WTC11 (cell line): ENCODE measurements at regions not wholly inside any gene's neighbourhood (a gene's known extent, or its start where the extent isn't known, plus 50 kb on each side); places are given as distances from the start of the nearest gene placed in this dataset.

Experiments used
- ATAC-seq: fragments of 200-7000 bp; cut with Tn5 transposase; 2 replicates; pipeline ENCODE4 v1.10.0; 2021; ENCODE audit warnings: mild to moderate bottlenecking, moderate library complexity
- CTCF ChIA-PET: fragments of 300-600 bp; sonication (Branson Sonifier 250); formaldehyde crosslinking; loops from one replicate; lab custom pipeline; 2021; ENCODE audit warnings: antibody characterized with exemption; lab: Charles Lee
- POLR2A ChIA-PET: fragments of 350-600 bp; sonication (Branson Sonifier 250); formaldehyde crosslinking; loops from one replicate; lab custom pipeline; 2021; ENCODE audit warnings: antibody characterized with exemption; lab: Charles Lee
- DNase-seq: peaks from one replicate; pipeline ENCODE4 v3.0.0; 2021; ENCODE audit warnings: low spot score
- H3K27ac Mint-ChIP-seq: 2 replicates; pipeline ENCODE4 v1.8.0; 2021; ENCODE audit warnings: mixed read lengths
- H3K27me3 Mint-ChIP-seq: 2 replicates; pipeline ENCODE4 v1.8.0; 2021; ENCODE audit warnings: low read depth, mild to moderate bottlenecking, moderate library complexity, mixed read lengths
- H3K36me3 Mint-ChIP-seq: 2 replicates; pipeline ENCODE4 v1.8.0; 2021; ENCODE audit warnings: mixed read lengths
- H3K4me1 Mint-ChIP-seq: 2 replicates; pipeline ENCODE4 v1.8.0; 2022; ENCODE audit warnings: mixed read lengths
- H3K4me3 Mint-ChIP-seq: 2 replicates; pipeline ENCODE4 v1.8.0; 2021; ENCODE audit warnings: mild to moderate bottlenecking, moderate library complexity, mixed read lengths
- H3K9me3 Mint-ChIP-seq: 2 replicates; pipeline ENCODE4 v1.8.0; 2021; ENCODE audit warnings: mixed read lengths
- CBFB ChIP-seq: sonication (generic); formaldehyde crosslinking; IDR thresholded peaks from 2 replicates; pipeline ENCODE4 v1.8.1; 2022; ENCODE audit warnings: mild to moderate bottlenecking, low read depth, missing genetic modification reagents
- CREB1 ChIP-seq: sonication (generic); formaldehyde crosslinking; IDR thresholded peaks from 2 replicates; pipeline ENCODE4 v1.8.0; 2023; ENCODE audit warnings: mild to moderate bottlenecking, missing genetic modification reagents
- ESRRA ChIP-seq: sonication (generic); formaldehyde crosslinking; IDR thresholded peaks from 2 replicates; pipeline ENCODE4 v1.8.1; 2022; ENCODE audit warnings: mild to moderate bottlenecking, missing genetic modification reagents, borderline replicate concordance
- ETV6 ChIP-seq: sonication (generic); formaldehyde crosslinking; IDR thresholded peaks from 2 replicates; pipeline ENCODE4 v1.8.1; 2022; ENCODE audit warnings: mild to moderate bottlenecking, missing genetic modification reagents
- FOXJ3 ChIP-seq: sonication (generic); formaldehyde crosslinking; IDR thresholded peaks from 2 replicates; pipeline ENCODE4 v1.9.0; 2021; ENCODE audit warnings: missing genetic modification reagents, mild to moderate bottlenecking, borderline replicate concordance
- JAZF1 ChIP-seq: fragments of 250-450 bp; sonication (Bioruptor Pico); IDR thresholded peaks from 2 replicates; pipeline ENCODE4 v1.9.0; 2021; ENCODE audit warnings: moderate library complexity, mild to moderate bottlenecking, inconsistent platforms
- MXD4 ChIP-seq: fragments of 250-450 bp; sonication (Bioruptor Pico); IDR thresholded peaks from 2 replicates; pipeline ENCODE4 v1.8.0; 2021; ENCODE audit warnings: mild to moderate bottlenecking, moderate library complexity, borderline replicate concordance
- NFATC4 ChIP-seq: fragments of 250-450 bp; sonication (Bioruptor Pico); IDR thresholded peaks from 2 replicates; pipeline ENCODE4 v1.9.0; 2021; ENCODE audit warnings: mild to moderate bottlenecking
- NFE2L1 ChIP-seq: sonication (generic); formaldehyde crosslinking; IDR thresholded peaks from 2 replicates; pipeline ENCODE4 v1.8.1; 2023; ENCODE audit warnings: missing genetic modification reagents
- OVOL2 ChIP-seq: fragments of 250-450 bp; sonication (Bioruptor Pico); IDR thresholded peaks from 2 replicates; pipeline ENCODE4 v1.9.0; 2021; ENCODE audit warnings: mild to moderate bottlenecking, borderline replicate concordance
- PRRX2 ChIP-seq: fragments of 250-450 bp; sonication (Bioruptor Pico); IDR thresholded peaks from 2 replicates; pipeline ENCODE4 v1.8.0; 2021; ENCODE audit warnings: mild to moderate bottlenecking
- SOX15 ChIP-seq: fragments of 250-450 bp; sonication (Bioruptor Pico); IDR thresholded peaks from 2 replicates; pipeline ENCODE4 v1.9.0; 2021; ENCODE audit warnings: mild to moderate bottlenecking
- SP1 ChIP-seq: sonication (generic); formaldehyde crosslinking; conservative IDR thresholded peaks from 2 replicates; pipeline ENCODE4 v1.8.1; 2022; ENCODE audit warnings: missing genetic modification reagents
- TEAD1 ChIP-seq: sonication (generic); formaldehyde crosslinking; IDR thresholded peaks from 2 replicates; pipeline ENCODE4 v1.8.0; 2022; ENCODE audit warnings: mild to moderate bottlenecking, missing genetic modification reagents
- ZNF232 ChIP-seq: sonication (generic); formaldehyde crosslinking; IDR thresholded peaks from 2 replicates; pipeline ENCODE4 v1.8.0; 2022; ENCODE audit warnings: mild to moderate bottlenecking, missing genetic modification reagents
- ZNF317 ChIP-seq: sonication (generic); formaldehyde crosslinking; IDR thresholded peaks from 2 replicates; pipeline ENCODE4 v1.8.1; 2023; ENCODE audit warnings: low read depth, mild to moderate bottlenecking, moderate library complexity, missing genetic modification reagents, borderline replicate concordance
- ZNF396 ChIP-seq: fragments of 250-450 bp; sonication (Bioruptor Pico); IDR thresholded peaks from 2 replicates; pipeline ENCODE4 v1.8.0; 2021; ENCODE audit warnings: mild to moderate bottlenecking, moderate library complexity, borderline replicate concordance
- ZNF416 ChIP-seq: fragments of 250-450 bp; sonication (Bioruptor Pico); IDR thresholded peaks from 2 replicates; pipeline ENCODE4 v1.9.0; 2021; ENCODE audit warnings: mild to moderate bottlenecking, inconsistent platforms
- ZNF671 ChIP-seq: fragments of 250-450 bp; sonication (Bioruptor Pico); IDR thresholded peaks from 2 replicates; pipeline ENCODE4 v1.8.0; 2021; ENCODE audit warnings: mild to moderate bottlenecking
- TF ChIP-seq, protein P1 (sequence below): fragments of 250-450 bp; sonication (Bioruptor Pico); IDR thresholded peaks from 2 replicates; pipeline ENCODE4 v1.9.0; 2021; ENCODE audit warnings: moderate library complexity, mild to moderate bottlenecking, inconsistent platforms, borderline replicate concordance
- TF ChIP-seq, protein P2 (sequence below): sonication (generic); formaldehyde crosslinking; IDR thresholded peaks from 2 replicates; pipeline ENCODE4 v1.8.0; 2022; ENCODE audit warnings: mild to moderate bottlenecking, missing genetic modification reagents
- TF ChIP-seq, protein P3 (sequence below): sonication (generic); formaldehyde crosslinking; IDR thresholded peaks from 2 replicates; pipeline ENCODE4 v1.8.0; 2022; ENCODE audit warnings: mild to moderate bottlenecking, missing genetic modification reagents
- TF ChIP-seq, protein P4 (sequence below): sonication (generic); formaldehyde crosslinking; conservative IDR thresholded peaks from 2 replicates; pipeline ENCODE4 v1.8.1; 2023; ENCODE audit warnings: mild to moderate bottlenecking, low read depth, missing genetic modification reagents, moderate library complexity
- TF ChIP-seq, protein P5 (sequence below): sonication (generic); formaldehyde crosslinking; IDR thresholded peaks from 2 replicates; pipeline ENCODE4 v1.8.1; 2023; ENCODE audit warnings: mild to moderate bottlenecking, missing genetic modification reagents, moderate library complexity
- TF ChIP-seq, protein P6 (sequence below): fragments of 250-450 bp; sonication (Bioruptor Pico); IDR thresholded peaks from 2 replicates; pipeline ENCODE4 v1.9.0; 2021; ENCODE audit warnings: mild to moderate bottlenecking, borderline replicate concordance

DNA sequence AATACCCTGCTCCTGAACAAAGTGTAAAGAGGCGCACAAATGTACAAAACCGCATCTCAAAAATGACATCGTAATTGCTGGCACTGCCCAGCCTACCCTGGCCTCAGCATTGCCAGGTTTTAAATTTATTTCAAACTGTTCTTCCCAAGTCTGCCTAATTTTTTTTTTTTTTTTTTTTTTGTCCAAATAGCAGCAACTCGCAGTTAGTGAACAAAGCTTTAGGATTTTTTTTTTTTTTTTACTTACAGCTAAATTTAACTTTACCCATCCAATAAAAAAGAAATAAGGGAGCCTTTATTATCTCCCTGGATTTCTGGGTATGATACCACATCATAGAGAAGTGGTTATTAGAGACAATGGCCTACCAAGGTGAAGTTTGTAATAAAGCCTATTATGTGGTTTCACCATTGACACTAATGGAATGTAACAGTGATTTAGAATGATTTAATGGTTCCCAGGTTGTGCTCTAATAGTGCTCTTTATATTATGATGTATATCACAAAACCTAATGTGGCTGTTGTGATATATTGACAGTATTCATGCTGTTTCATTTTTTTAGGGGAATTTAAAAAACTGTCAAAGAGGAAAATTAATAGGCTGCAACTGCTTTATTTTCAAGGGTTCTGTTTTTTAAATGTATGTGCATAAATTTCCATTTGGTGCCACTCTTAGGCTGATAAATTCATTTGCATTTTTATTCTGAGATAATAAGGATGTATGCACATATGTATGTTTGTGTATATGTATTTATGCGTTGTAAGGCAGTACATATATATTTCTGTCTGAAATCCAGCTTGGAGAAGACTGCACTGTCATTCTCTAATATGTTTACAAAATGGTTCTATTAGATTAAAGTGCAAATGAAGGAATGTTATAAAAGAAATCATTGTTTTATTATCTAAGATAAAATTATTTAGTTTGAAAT lies 309.0 kb downstream of the TFEC start:
- Mint-ChIP-seq H3K9me3 (no peaks in the 10 kb centered on the region), H3K4me1 (peaks cover 15% of the 10 kb centered on the region), H3K4me3 (no peak overlapping the region), H3K36me3 (no peaks in the 10 kb centered on the region), H3K27me3 (no peaks in the 10 kb centered on the region)
- no peak for ATAC-seq
- POLR2A ChIA-PET, result interaction anchor here (0.6 kb wide), 3 partner anchors 15 to 464 kb away, joined by 3 to 4 read pairs (median 4); no protein-coding TSS in a partner anchor
- TF ChIP-seq TEAD1 (CRISPR knock-in tag) (no peak), SP1 (CRISPR knock-in tag) (no peak), ETV6 (CRISPR knock-in tag) (no peak), ZNF232 (CRISPR knock-in tag) (no peak), SOX15 (CRISPR knock-in tag) (no peak), ZNF671 (no peak), JAZF1 (CRISPR knock-in tag) (no peak), PRRX2 (CRISPR knock-in tag) (no peak), CBFB (CRISPR knock-in tag) (no peak), MXD4 (CRISPR knock-in tag) (no peak), ZNF317 (CRISPR knock-in tag) (no peak), NFE2L1 (CRISPR knock-in tag) (no peak), OVOL2 (CRISPR knock-in tag) (no peak), NFATC4 (no peak), ESRRA (CRISPR knock-in tag) (no peak), FOXJ3 (CRISPR knock-in tag) (no peak)
- TF ChIP-seq, protein P1, sequence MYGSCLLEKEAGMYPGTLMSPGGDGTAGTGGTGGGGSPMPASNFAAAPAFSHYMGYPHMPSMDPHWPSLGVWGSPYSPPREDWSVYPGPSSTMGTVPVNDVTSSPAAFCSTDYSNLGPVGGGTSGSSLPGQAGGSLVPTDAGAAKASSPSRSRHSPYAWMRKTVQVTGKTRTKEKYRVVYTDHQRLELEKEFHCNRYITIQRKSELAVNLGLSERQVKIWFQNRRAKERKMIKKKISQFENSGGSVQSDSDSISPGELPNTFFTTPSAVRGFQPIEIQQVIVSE (CRISPR knock-in tag), result no peak
- TF ChIP-seq, protein P2, sequence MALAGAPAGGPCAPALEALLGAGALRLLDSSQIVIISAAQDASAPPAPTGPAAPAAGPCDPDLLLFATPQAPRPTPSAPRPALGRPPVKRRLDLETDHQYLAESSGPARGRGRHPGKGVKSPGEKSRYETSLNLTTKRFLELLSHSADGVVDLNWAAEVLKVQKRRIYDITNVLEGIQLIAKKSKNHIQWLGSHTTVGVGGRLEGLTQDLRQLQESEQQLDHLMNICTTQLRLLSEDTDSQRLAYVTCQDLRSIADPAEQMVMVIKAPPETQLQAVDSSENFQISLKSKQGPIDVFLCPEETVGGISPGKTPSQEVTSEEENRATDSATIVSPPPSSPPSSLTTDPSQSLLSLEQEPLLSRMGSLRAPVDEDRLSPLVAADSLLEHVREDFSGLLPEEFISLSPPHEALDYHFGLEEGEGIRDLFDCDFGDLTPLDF (CRISPR knock-in tag), result no peak
- TF ChIP-seq, protein P3, sequence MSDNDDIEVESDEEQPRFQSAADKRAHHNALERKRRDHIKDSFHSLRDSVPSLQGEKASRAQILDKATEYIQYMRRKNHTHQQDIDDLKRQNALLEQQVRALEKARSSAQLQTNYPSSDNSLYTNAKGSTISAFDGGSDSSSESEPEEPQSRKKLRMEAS (CRISPR knock-in tag), result no peak
- TF ChIP-seq, protein P4, sequence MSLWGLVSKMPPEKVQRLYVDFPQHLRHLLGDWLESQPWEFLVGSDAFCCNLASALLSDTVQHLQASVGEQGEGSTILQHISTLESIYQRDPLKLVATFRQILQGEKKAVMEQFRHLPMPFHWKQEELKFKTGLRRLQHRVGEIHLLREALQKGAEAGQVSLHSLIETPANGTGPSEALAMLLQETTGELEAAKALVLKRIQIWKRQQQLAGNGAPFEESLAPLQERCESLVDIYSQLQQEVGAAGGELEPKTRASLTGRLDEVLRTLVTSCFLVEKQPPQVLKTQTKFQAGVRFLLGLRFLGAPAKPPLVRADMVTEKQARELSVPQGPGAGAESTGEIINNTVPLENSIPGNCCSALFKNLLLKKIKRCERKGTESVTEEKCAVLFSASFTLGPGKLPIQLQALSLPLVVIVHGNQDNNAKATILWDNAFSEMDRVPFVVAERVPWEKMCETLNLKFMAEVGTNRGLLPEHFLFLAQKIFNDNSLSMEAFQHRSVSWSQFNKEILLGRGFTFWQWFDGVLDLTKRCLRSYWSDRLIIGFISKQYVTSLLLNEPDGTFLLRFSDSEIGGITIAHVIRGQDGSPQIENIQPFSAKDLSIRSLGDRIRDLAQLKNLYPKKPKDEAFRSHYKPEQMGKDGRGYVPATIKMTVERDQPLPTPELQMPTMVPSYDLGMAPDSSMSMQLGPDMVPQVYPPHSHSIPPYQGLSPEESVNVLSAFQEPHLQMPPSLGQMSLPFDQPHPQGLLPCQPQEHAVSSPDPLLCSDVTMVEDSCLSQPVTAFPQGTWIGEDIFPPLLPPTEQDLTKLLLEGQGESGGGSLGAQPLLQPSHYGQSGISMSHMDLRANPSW (CRISPR knock-in tag), result no peak
- TF ChIP-seq, all 79 proteins: peak for 0
- DNase-seq, result no peak
- H3K27ac Mint-ChIP-seq, result no peak overlapping the region
- CTCF ChIA-PET, result interaction anchor here (0.6 to 1.2 kb wide), 3 partner anchors 42 to 162 kb away, joined by 3 to 4 read pairs (median 3); no protein-coding TSS in a partner anchor

DNA sequence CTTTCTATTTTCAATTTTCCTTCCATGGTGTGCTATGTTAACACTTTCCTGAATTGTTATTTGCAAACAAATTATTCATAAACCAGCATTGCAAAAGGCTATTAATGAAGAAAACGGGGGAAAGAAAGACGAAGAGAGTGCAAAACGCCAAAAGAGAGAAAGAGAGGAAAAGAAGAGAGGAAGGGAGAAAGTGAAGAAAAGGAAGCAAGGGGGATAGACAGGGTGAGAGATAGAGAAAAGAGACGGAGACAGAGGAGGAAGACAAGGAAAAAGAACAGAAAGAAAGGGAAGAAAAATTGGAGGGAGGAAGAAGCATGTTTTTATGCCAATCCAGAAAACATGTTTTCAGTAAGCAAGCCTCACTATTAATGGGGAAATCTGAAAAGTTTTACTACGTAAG lies 310.6 kb downstream of the TFEC start:
- H3K9me3 Mint-ChIP-seq, result no peaks in the 10 kb centered on the region
- TF ChIP-seq ESRRA (CRISPR knock-in tag) (no peak), NFATC4 (no peak), CREB1 (CRISPR knock-in tag) (no peak), CBFB (CRISPR knock-in tag) (no peak), ZNF396 (CRISPR knock-in tag) (no peak), ZNF416 (CRISPR knock-in tag) (no peak)
- TF ChIP-seq, protein P5, sequence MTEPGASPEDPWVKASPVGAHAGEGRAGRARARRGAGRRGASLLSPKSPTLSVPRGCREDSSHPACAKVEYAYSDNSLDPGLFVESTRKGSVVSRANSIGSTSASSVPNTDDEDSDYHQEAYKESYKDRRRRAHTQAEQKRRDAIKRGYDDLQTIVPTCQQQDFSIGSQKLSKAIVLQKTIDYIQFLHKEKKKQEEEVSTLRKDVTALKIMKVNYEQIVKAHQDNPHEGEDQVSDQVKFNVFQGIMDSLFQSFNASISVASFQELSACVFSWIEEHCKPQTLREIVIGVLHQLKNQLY (CRISPR knock-in tag), result no peak
- TF ChIP-seq, protein P6, sequence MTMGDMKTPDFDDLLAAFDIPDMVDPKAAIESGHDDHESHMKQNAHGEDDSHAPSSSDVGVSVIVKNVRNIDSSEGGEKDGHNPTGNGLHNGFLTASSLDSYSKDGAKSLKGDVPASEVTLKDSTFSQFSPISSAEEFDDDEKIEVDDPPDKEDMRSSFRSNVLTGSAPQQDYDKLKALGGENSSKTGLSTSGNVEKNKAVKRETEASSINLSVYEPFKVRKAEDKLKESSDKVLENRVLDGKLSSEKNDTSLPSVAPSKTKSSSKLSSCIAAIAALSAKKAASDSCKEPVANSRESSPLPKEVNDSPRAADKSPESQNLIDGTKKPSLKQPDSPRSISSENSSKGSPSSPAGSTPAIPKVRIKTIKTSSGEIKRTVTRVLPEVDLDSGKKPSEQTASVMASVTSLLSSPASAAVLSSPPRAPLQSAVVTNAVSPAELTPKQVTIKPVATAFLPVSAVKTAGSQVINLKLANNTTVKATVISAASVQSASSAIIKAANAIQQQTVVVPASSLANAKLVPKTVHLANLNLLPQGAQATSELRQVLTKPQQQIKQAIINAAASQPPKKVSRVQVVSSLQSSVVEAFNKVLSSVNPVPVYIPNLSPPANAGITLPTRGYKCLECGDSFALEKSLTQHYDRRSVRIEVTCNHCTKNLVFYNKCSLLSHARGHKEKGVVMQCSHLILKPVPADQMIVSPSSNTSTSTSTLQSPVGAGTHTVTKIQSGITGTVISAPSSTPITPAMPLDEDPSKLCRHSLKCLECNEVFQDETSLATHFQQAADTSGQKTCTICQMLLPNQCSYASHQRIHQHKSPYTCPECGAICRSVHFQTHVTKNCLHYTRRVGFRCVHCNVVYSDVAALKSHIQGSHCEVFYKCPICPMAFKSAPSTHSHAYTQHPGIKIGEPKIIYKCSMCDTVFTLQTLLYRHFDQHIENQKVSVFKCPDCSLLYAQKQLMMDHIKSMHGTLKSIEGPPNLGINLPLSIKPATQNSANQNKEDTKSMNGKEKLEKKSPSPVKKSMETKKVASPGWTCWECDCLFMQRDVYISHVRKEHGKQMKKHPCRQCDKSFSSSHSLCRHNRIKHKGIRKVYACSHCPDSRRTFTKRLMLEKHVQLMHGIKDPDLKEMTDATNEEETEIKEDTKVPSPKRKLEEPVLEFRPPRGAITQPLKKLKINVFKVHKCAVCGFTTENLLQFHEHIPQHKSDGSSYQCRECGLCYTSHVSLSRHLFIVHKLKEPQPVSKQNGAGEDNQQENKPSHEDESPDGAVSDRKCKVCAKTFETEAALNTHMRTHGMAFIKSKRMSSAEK (CRISPR knock-in tag), result no peak
- TF ChIP-seq, protein P1 (CRISPR knock-in tag), result no peak
- TF ChIP-seq, all 79 proteins: peak for 0
- Mint-ChIP-seq H3K4me3 (no peak overlapping the region), H3K4me1 (peaks cover 15% of the 10 kb centered on the region), H3K27me3 (no peaks in the 10 kb centered on the region), H3K36me3 (no peaks in the 10 kb centered on the region), H3K27ac (no peak overlapping the region)
- ChIA-PET CTCF (no interaction called here), POLR2A (no interaction called here)
- DNase-seq, result no peak
- ATAC-seq, result no peak
